ENCODE measurements at regions not wholly inside any gene's neighbourhood (a gene's known extent, or its start where the extent isn't known, plus 50 kb on each side); places are given as distances from the start of the nearest gene placed in this dataset.

GRCh38 chr11:116539836-116540418, 232.9 kb downstream of the BUD13 start:
- H3K4me2 ChIP-seq, result no peak overlapping the region
- DNase-seq (ENCODE audit: low spot score) (no peak), ATAC-seq (no peak)
- H3K36me3 ChIP-seq (ENCODE audit: insufficient read depth), result no peaks in the 10 kb centered on the region
- no peaks in the 10 kb centered on the region for H4K20me1 ChIP-seq (replicated peaks; ENCODE audit: insufficient read depth)
- H3F3A ChIP-seq (replicated peaks; ENCODE audit: low read depth), result no peaks in the 10 kb centered on the region
- Mint-ChIP-seq H3K4me3 (no peak overlapping the region), H3K27me3 (ENCODE audit: insufficient read depth, low read depth, poor library complexity) (peaks cover 2% of the 10 kb centered on the region), H3K36me3 (ENCODE audit: low read depth) (no peaks in the 10 kb centered on the region; the same call in 2 of the 3 replicates), H3K27ac (no peak overlapping the region), H3K9me3 (peaks cover 5% of the 10 kb centered on the region; the same call in 1 of the 3 replicates), H3K4me1 (no peaks in the 10 kb centered on the region)
- no peak overlapping the region for H2AFZ ChIP-seq
- no peak overlapping the region for H3K27ac ChIP-seq (ENCODE audit: low read depth)
- no peak overlapping the region for H3K4me3 ChIP-seq
- no peaks in the 10 kb centered on the region for H3K27me3 ChIP-seq (ENCODE audit: insufficient read depth)
- TF ChIP-seq JUNB (IDR thresholded peaks at IDR 0.05; ENCODE audit: unreplicated experiment) (no peak), STAT1 (IDR thresholded peaks at IDR 0.05; ENCODE audit: unreplicated experiment) (no peak), EZH2phosphoT487 (IDR thresholded peaks at IDR 0.05; ENCODE audit: unreplicated experiment) (no peak), ZNF462 (CRISPR knock-in tag; IDR thresholded peaks at IDR 0.05) (no peak), CTCF (conservative IDR thresholded peaks at IDR 0.05; ENCODE audit: low read depth in 2 of 2) (no peak), CREB1 (CRISPR knock-in tag; IDR thresholded peaks at IDR 0.05; ENCODE audit: low read depth) (no peak), REST (IDR thresholded peaks at IDR 0.05; ENCODE audit: unreplicated experiment) (no peak), EZH2 (IDR thresholded peaks at IDR 0.05; ENCODE audit: low read depth, unreplicated experiment) (no peak), ZNF114 (CRISPR knock-in tag; IDR thresholded peaks at IDR 0.05) (no peak), NANOG (IDR thresholded peaks at IDR 0.05; ENCODE audit: borderline replicate concordance) (no peak), ZNF331 (CRISPR knock-in tag; IDR thresholded peaks at IDR 0.05; ENCODE audit: low read depth) (no peak), POLR2AphosphoS5 (IDR thresholded peaks at IDR 0.05; ENCODE audit: low read depth) (no peak)
- H3K9me2 ChIP-seq (ENCODE audit: insufficient read depth), result no peaks in the 10 kb centered on the region
- no peaks in the 10 kb centered on the region for H3K79me2 ChIP-seq (replicated peaks; ENCODE audit: insufficient read depth)
- H3K4me1 ChIP-seq (ENCODE audit: insufficient read depth), result no peaks in the 10 kb centered on the region
